H1 (cell line): ENCODE measurements at regions not wholly inside any gene's neighbourhood (a gene's known extent, or its start where the extent isn't known, plus 50 kb on each side); places are given as distances from the start of the nearest gene placed in this dataset.

ENCODE experiments used
- CEBPB ChIP-seq: IDR thresholded peaks from 2 replicates; pipeline ENCODE4 v1.6.1; 2012; ENCODE audit warnings: low read depth, low read length
- CTBP2 ChIP-seq: IDR thresholded peaks from 2 replicates; pipeline ENCODE4 v1.7.0; 2011; ENCODE audit warnings: borderline replicate concordance, mild to moderate bottlenecking, moderate library complexity, mixed read lengths, low read length; ENCODE audit not compliant: insufficient read depth, insufficient read length
- JUND ChIP-seq: IDR thresholded peaks from 2 replicates; pipeline ENCODE4 v1.6.1; 2011; ENCODE audit warnings: mild to moderate bottlenecking, improper control_type of control experiment, low read length
- KDM1A ChIP-seq: fragments of 200-600, 300-600 bp; sonication (generic); IDR thresholded peaks from 2 replicates; pipeline ENCODE4 v1.7.1; 2016; ENCODE audit warnings: mild to moderate bottlenecking, low read length, borderline replicate concordance
- POLR2A ChIP-seq, 2 experiments: IDR thresholded peaks; 1 replicate in 1 of 2; 2 replicates in 1 of 2; pipeline ENCODE4 v1.6.1; 2011; ENCODE audit warnings: low read depth in 2 of 2, low read length in 2 of 2, mild to moderate bottlenecking in 2 of 2; ENCODE audit errors: control extremely low read depth in 1 of 2
- POLR2AphosphoS5 ChIP-seq: IDR thresholded peaks from 2 replicates; pipeline ENCODE4 v1.6.1; 2011; ENCODE audit warnings: low read depth, low read length
- SIN3A ChIP-seq, 2 experiments: IDR thresholded peaks in 1 of 2; conservative IDR thresholded peaks in 1 of 2; 2 replicates each; pipeline ENCODE4 v1.6.1; 2011 to 2012; ENCODE audit warnings: low read length in 2 of 2, improper control_type of control experiment in 1 of 2, low read depth in 1 of 2, mild to moderate bottlenecking in 1 of 2
- SP1 ChIP-seq: IDR thresholded peaks from 2 replicates; pipeline ENCODE4 v1.6.1; 2011; ENCODE audit warnings: low read depth, low read length
- SUZ12 ChIP-seq: fragments of 200-600 bp; sonication (generic); IDR thresholded peaks from 2 replicates; pipeline ENCODE4 v1.6.1; 2012; ENCODE audit warnings: mild to moderate bottlenecking, inconsistent platforms, low read length, moderate library complexity, mixed read lengths
- TAF1 ChIP-seq: IDR thresholded peaks from 2 replicates; pipeline ENCODE4 v1.6.1; 2011; ENCODE audit warnings: mild to moderate bottlenecking, low read depth, low read length
- TCF12 ChIP-seq: IDR thresholded peaks from 2 replicates; pipeline ENCODE4 v1.6.1; 2011; ENCODE audit warnings: low read depth, mild to moderate bottlenecking, low read length
- YY1 ChIP-seq: IDR thresholded peaks from 2 replicates; pipeline ENCODE4 v1.6.1; 2011; ENCODE audit warnings: low read depth, mild to moderate bottlenecking, low read length
- TF ChIP-seq, protein P1 (sequence below), 3 experiments: IDR thresholded peaks; 1 replicate in 2 of 3; 2 replicates in 1 of 3; pipeline versions ENCODE4 v1.5.1 to v1.6.1; 2011; ENCODE audit warnings: low read length in 3 of 3, mild to moderate bottlenecking in 3 of 3, inconsistent platforms in 2 of 3, low read depth in 1 of 3, moderate library complexity in 1 of 3; ENCODE audit not compliant: insufficient read depth in 1 of 3; ENCODE audit errors: control extremely low read depth in 1 of 3

DNA sequence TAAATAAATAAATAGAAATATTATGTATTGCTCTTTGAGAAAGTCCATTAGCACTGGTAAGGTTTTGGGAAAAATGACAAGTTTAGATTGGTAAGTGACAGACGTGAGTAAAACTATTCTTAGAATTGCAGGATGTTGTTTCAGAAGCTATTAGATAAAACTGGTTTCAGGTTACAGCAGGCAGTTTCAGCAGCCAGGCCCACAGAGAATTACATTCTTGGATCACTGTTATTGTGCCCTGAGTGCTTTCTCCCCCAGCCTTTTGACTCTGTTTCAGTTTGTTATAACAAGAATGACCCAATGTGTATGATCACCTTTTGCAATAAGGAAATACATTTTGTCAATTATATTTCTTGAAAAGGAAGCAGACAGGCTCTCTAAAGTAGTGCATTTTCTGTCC is 86.5 kb downstream of the DKK1 start:
- no peak for TF ChIP-seq SUZ12
- TF ChIP-seq CTBP2 = no peak
- TF ChIP-seq POLR2AphosphoS5 = no peak
- TF ChIP-seq, protein P1, sequence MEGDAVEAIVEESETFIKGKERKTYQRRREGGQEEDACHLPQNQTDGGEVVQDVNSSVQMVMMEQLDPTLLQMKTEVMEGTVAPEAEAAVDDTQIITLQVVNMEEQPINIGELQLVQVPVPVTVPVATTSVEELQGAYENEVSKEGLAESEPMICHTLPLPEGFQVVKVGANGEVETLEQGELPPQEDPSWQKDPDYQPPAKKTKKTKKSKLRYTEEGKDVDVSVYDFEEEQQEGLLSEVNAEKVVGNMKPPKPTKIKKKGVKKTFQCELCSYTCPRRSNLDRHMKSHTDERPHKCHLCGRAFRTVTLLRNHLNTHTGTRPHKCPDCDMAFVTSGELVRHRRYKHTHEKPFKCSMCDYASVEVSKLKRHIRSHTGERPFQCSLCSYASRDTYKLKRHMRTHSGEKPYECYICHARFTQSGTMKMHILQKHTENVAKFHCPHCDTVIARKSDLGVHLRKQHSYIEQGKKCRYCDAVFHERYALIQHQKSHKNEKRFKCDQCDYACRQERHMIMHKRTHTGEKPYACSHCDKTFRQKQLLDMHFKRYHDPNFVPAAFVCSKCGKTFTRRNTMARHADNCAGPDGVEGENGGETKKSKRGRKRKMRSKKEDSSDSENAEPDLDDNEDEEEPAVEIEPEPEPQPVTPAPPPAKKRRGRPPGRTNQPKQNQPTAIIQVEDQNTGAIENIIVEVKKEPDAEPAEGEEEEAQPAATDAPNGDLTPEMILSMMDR (IDR thresholded peaks at IDR 0.05; ENCODE audit: control extremely low read depth in 1 of 3, insufficient read depth in 1 of 3, low read depth in 1 of 3, low read length in 3 of 3) = no peak
- no peak for TF ChIP-seq SIN3A (conservative IDR thresholded peaks at IDR 0.05 in 1 of 2, IDR thresholded peaks at IDR 0.05 in 1 of 2; ENCODE audit: low read depth in 1 of 2, low read length in 2 of 2)
- TF ChIP-seq POLR2A (IDR thresholded peaks at IDR 0.05; ENCODE audit: control extremely low read depth in 1 of 2, low read depth in 2 of 2, low read length in 2 of 2) = no peak
- no peak for TF ChIP-seq SP1
- no peak for TF ChIP-seq TAF1
- TF ChIP-seq YY1 = no peak
- TF ChIP-seq KDM1A = no peak
- no peak for TF ChIP-seq CEBPB
- no peak for TF ChIP-seq TCF12
- TF ChIP-seq JUND = no peak
